HG03558 (cell line): ENCODE measurements at regions not wholly inside any gene's neighbourhood (a gene's known extent, or its start where the extent isn't known, plus 50 kb on each side); places are given as distances from the start of the nearest gene placed in this dataset.

Experiments used
- ATAC-seq: cut with Tn5 transposase; IDR thresholded peaks from one replicate; pipeline ENCODE4 v1.9.1; 2021; ENCODE audit warnings: moderate number of reproducible peaks; ENCODE audit not compliant: unreplicated experiment; ENCODE audit errors: extremely low read depth

- no peak for ATAC-seq
Measured at GRCh38 chr3:82957079-82957478, 1195.6 kb upstream of the GBE1 start.

- no peak for ATAC-seq
Measured at GRCh38 chr3:82954486-82954885, 1193.0 kb upstream of the GBE1 start.

- no peak for ATAC-seq
Measured at GRCh38 chr3:82942041-82942440, 1180.6 kb upstream of the GBE1 start.

GRCh38 chr3:82940124-82940523 lies 1178.7 kb upstream of the GBE1 start:
- ATAC-seq = no peak

- ATAC-seq = no peak
Measured at GRCh38 chr3:82939491-82940097, 1178.1 kb upstream of the GBE1 start.

- no peak for ATAC-seq
Measured at GRCh38 chr3:82938821-82939328, 1177.4 kb upstream of the GBE1 start.

GRCh38 chr3:82927309-82928253 lies 1166.1 kb upstream of the GBE1 start:
- ATAC-seq = no peak

GRCh38 chr3:82891028-82891427 lies 1129.6 kb upstream of the GBE1 start:
- no peak for ATAC-seq

GRCh38 chr3:82883072-82883471 lies 1121.6 kb upstream of the GBE1 start:
- ATAC-seq = no peak

- no peak for ATAC-seq
Measured at GRCh38 chr3:82875401-82875800, 1114.0 kb upstream of the GBE1 start.

- no peak for ATAC-seq
Measured at GRCh38 chr3:82839871-82840270, 1078.4 kb upstream of the GBE1 start.

- no peak for ATAC-seq
Measured at GRCh38 chr3:82834098-82834497, 1072.7 kb upstream of the GBE1 start.

GRCh38 chr3:82824491-82824890 lies 1063.0 kb upstream of the GBE1 start:
- ATAC-seq = no peak

GRCh38 chr3:82816086-82816485 lies 1054.6 kb upstream of the GBE1 start:
- ATAC-seq = no peak

- no peak for ATAC-seq
Measured at GRCh38 chr3:82815417-82816058, 1054.1 kb upstream of the GBE1 start.

GRCh38 chr3:82814660-82815059 lies 1053.2 kb upstream of the GBE1 start:
- no peak for ATAC-seq

- no peak for ATAC-seq
Measured at GRCh38 chr3:82807781-82808180, 1046.3 kb upstream of the GBE1 start.

- no peak for ATAC-seq
Measured at GRCh38 chr3:82802501-82802900, 1041.1 kb upstream of the GBE1 start.

- ATAC-seq = no peak
Measured at GRCh38 chr3:82800248-82800647, 1038.8 kb upstream of the GBE1 start.

GRCh38 chr3:82796765-82797164 lies 1035.3 kb upstream of the GBE1 start:
- no peak for ATAC-seq

GRCh38 chr3:82791241-82791640 lies 1029.8 kb upstream of the GBE1 start:
- ATAC-seq = no peak
